Large intestine (tissue), 3 donors: ENCODE measurements at regions not wholly inside any gene's neighbourhood (a gene's known extent, or its start where the extent isn't known, plus 50 kb on each side); places are given as distances from the start of the nearest gene placed in this dataset.
"Not testable (repeated sequence)": the region's sequence is repeated elsewhere in the genome, so short reads cannot be mapped to it uniquely, and the experiment has no call there.

ENCODE experiments used
- DNase-seq, 2 donors: peaks; one replicate each; pipeline versions ENCODE4 v3.0.0 to v3.0.0-alpha.2; 2013
- H3K27ac ChIP-seq: one replicate; pipeline ENCODE4 v1.5.1; 2013; ENCODE audit warnings: low read length
- H3K27me3 ChIP-seq: 2 replicates; pipeline ENCODE4 v1.6.1; 2013; ENCODE audit warnings: low read length; ENCODE audit not compliant: control insufficient read depth, insufficient read depth
- H3K36me3 ChIP-seq: 2 replicates; pipeline ENCODE4 v1.6.1; 2013; ENCODE audit warnings: low read length; ENCODE audit not compliant: control insufficient read depth, insufficient read depth
- H3K4me1 ChIP-seq: one replicate; pipeline ENCODE4 v1.6.1; 2013; ENCODE audit warnings: low read length; ENCODE audit not compliant: control insufficient read depth, insufficient read depth
- H3K4me3 ChIP-seq: one replicate; pipeline ENCODE4 v1.5.1; 2013; ENCODE audit warnings: low read length
- H3K9me3 ChIP-seq: one replicate; pipeline ENCODE4 v1.6.1; 2013; ENCODE audit warnings: mild to moderate bottlenecking, low read depth, low read length, moderate library complexity; ENCODE audit not compliant: control insufficient read depth
- WGBS: methylation state at CpG from one replicate; pipeline ENCODE4 v1.1.5; 2013; ENCODE audit warnings: low lambda C conversion rate; ENCODE audit not compliant: insufficient coverage; 5-methylcytosine and 5-hydroxymethylcytosine counted together

- Histone ChIP-seq H3K4me3 (no peak overlapping the region), H3K9me3 (no peaks in the 10 kb centered on the region), H3K4me1 (no peaks in the 10 kb centered on the region), H3K27me3 (no peaks in the 10 kb centered on the region), H3K27ac (no peak overlapping the region), H3K36me3 (no peaks in the 10 kb centered on the region)
- DNase-seq, result no peak
- no CpG with 5 or more reads among the region's 3 CpGs for WGBS
Observed at GRCh38 chr15:81747026-81747425, 298.8 kb downstream of the MEX3B start.

- no peak for DNase-seq
- Histone ChIP-seq H3K4me1 (no peaks in the 10 kb centered on the region), H3K27me3 (no peaks in the 10 kb centered on the region), H3K27ac (no peak overlapping the region), H3K9me3 (no peaks in the 10 kb centered on the region), H3K4me3 (no peak overlapping the region), H3K36me3 (no peaks in the 10 kb centered on the region)
- no CpG with 5 or more reads among the region's 4 CpGs for WGBS
Observed at GRCh38 chr15:81744364-81744763, 301.5 kb downstream of the MEX3B start.

- no peak overlapping the region for H3K27ac ChIP-seq
- no peaks in the 10 kb centered on the region for H3K9me3 ChIP-seq
- H3K36me3 ChIP-seq, result no peaks in the 10 kb centered on the region
- H3K4me3 ChIP-seq, result no peak overlapping the region
- no peaks in the 10 kb centered on the region for H3K27me3 ChIP-seq
- H3K4me1 ChIP-seq, result no peaks in the 10 kb centered on the region
- no peak for DNase-seq
Observed at GRCh38 chr15:81740416-81740815, 305.4 kb downstream of the MEX3B start.

DNA sequence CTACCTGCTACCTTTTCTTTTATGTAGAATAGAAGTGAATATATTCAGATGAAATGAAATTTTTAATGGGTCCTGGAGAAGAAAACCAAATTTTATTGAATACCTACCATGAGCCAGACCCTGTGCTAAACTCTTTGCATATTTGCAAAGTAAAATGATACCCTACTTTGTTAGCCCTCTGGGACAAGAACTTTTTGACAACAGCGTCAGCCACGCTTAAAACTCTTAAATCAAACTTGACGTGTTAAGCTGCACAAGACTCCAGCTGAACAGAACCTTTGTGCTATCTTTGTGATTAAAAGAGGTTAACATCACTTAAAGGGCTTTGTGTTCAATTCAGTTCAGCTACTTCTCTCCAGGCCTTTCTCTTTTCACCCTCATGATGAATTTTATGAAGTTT, 316.5 kb downstream of the MEX3B start:
- no peaks in the 10 kb centered on the region for H3K9me3 ChIP-seq
- no peak overlapping the region for H3K27ac ChIP-seq
- no peaks in the 10 kb centered on the region for H3K36me3 ChIP-seq
- H3K4me1 ChIP-seq, result no peaks in the 10 kb centered on the region
- 100% methylated on average over 2 of the region's 3 CpGs for WGBS
- no peak for DNase-seq
- no peaks in the 10 kb centered on the region for H3K27me3 ChIP-seq
- H3K4me3 ChIP-seq, result no peak overlapping the region

- Histone ChIP-seq H3K4me3 (no peak overlapping the region), H3K27ac (no peak overlapping the region), H3K4me1 (no peaks in the 10 kb centered on the region), H3K27me3 (no peaks in the 10 kb centered on the region), H3K9me3 (no peaks in the 10 kb centered on the region), H3K36me3 (no peaks in the 10 kb centered on the region)
- no peak for DNase-seq
Observed at GRCh38 chr15:81728726-81729125, 317.1 kb downstream of the MEX3B start.

GRCh38 chr15:81725590-81725989, 320.2 kb downstream of the MEX3B start:
- no peak for DNase-seq
- Histone ChIP-seq H3K9me3 (no peaks in the 10 kb centered on the region), H3K27me3 (no peaks in the 10 kb centered on the region), H3K36me3 (no peaks in the 10 kb centered on the region), H3K4me1 (no peaks in the 10 kb centered on the region), H3K27ac (no peak overlapping the region), H3K4me3 (no peak overlapping the region)
- no CpG with 5 or more reads among the region's 1 CpG for WGBS

DNA sequence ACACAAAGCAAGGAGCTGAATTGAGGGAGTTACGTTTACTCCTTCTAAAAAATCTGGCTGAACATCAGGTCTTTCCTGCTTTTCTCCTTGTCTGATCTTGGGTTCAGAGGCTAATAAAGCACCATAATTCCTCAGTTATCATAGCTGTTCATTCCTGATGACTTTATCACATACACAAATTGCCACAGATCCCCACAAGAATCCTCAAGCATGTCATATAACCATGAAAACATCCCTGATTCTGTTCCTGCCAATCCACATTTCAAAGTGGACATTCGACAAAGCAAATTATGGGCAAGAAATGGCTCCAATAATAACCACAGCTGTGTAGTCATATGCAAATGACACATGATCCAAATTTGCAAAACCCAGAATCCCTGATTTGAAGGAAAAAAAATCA, 321.3 kb downstream of the MEX3B start:
- 60% methylated on average over 1 of the region's 2 CpGs for WGBS
- no peak overlapping the region for H3K4me3 ChIP-seq
- no peak overlapping the region for H3K27ac ChIP-seq

DNA sequence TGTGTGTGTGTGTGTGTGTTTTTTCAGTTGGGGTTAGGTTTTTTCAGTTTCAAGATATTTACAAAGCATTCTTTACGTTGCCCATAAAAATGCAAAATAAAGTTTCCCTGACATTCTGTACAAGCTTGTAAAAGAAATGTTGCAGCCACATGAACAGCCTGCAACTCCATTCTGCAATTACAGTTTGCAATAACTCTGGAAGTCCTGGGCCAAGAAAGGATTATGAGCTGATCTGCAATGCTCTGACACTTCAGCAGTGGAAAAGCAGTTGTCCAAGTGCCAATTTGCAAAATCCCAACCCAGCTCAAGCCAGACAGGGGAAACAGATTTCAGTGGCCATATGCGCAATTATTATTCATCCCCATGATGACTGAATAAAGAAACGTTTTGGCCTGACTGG, 322.1 kb downstream of the MEX3B start:
- Histone ChIP-seq H3K4me3 (no peak overlapping the region), H3K4me1 (no peaks in the 10 kb centered on the region), H3K36me3 (no peaks in the 10 kb centered on the region), H3K27ac (no peak overlapping the region), H3K27me3 (no peaks in the 10 kb centered on the region), H3K9me3 (no peaks in the 10 kb centered on the region)
- no CpG with 5 or more reads among the region's 3 CpGs for WGBS
- DNase-seq, result no peak

More for the DNA sequence above, 321.3 kb downstream of the MEX3B start:
- no peaks in the 10 kb centered on the region for H3K27me3 ChIP-seq
- H3K36me3 ChIP-seq, result no peaks in the 10 kb centered on the region
- H3K4me1 ChIP-seq, result no peaks in the 10 kb centered on the region
- no peaks in the 10 kb centered on the region for H3K9me3 ChIP-seq
- DNase-seq, result no peak

DNA sequence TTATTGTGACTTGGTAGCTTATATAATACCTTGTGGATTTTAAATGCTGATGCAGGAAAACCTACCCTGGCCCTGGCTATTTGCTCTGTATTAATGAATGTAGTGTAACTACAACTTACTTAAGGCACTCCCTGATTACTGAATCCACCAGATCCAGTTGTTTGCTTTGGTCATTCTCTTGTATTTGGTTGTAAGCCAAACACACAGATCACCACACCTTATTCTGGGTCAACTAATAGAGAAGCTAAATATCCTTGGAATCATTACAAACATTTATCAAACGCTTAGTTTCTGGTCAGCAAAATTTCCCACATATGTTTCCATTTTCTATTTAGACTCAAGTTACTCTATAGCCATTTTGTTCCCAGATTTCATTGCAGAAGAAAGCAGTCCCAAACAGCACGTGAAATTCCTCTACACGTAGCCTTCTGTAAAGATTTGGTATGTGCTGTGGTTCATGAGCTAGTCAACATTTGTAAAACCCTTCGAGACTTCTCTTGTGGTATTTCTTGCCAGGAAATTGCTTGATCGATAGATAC, 322.6 kb downstream of the MEX3B start:
- no peak for DNase-seq
- Histone ChIP-seq H3K4me1 (no peaks in the 10 kb centered on the region), H3K4me3 (no peak overlapping the region), H3K9me3 (no peaks in the 10 kb centered on the region), H3K27ac (no peak overlapping the region), H3K27me3 (no peaks in the 10 kb centered on the region), H3K36me3 (no peaks in the 10 kb centered on the region)
- no CpG with 5 or more reads among the region's 5 CpGs for WGBS

GRCh38 chr15:81716468-81716867, 329.4 kb downstream of the MEX3B start:
- not testable (repeated sequence) for H3K27ac ChIP-seq, H3K27me3 ChIP-seq, DNase-seq, H3K4me1 ChIP-seq, H3K9me3 ChIP-seq, H3K36me3 ChIP-seq, H3K4me3 ChIP-seq
- WGBS, result no CpG with 5 or more reads among the region's 2 CpGs

DNA sequence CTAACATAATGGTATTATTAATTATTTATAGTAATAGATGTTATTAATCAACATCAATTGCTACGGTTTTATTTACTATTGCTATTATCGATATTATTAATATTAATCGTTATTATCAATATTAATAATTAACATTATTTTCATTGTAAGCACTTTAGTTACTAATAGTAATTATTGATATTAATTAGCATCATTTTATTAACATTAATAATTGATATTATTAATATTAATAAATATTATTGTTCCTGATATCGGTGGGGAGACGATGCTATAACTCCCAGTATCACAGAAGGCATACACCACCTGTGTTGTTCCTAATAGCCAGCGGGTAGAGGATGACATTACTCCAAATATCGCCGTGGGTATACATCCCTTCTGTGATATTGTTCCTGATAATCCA, 335.5 kb downstream of the MEX3B start:
- no peaks in the 10 kb centered on the region for H3K9me3 ChIP-seq
- H3K36me3 ChIP-seq, result no peaks in the 10 kb centered on the region
- no peaks in the 10 kb centered on the region for H3K27me3 ChIP-seq
- DNase-seq, result no peak
- H3K27ac ChIP-seq, result no peak overlapping the region
- 93% methylated on average over 3 of the region's 8 CpGs for WGBS
- H3K4me1 ChIP-seq, result no peaks in the 10 kb centered on the region
- H3K4me3 ChIP-seq, result no peak overlapping the region
